ENCODE measurements at regions not wholly inside any gene's neighbourhood (a gene's known extent, or its start where the extent isn't known, plus 50 kb on each side); places are given as distances from the start of the nearest gene placed in this dataset.

DNA sequence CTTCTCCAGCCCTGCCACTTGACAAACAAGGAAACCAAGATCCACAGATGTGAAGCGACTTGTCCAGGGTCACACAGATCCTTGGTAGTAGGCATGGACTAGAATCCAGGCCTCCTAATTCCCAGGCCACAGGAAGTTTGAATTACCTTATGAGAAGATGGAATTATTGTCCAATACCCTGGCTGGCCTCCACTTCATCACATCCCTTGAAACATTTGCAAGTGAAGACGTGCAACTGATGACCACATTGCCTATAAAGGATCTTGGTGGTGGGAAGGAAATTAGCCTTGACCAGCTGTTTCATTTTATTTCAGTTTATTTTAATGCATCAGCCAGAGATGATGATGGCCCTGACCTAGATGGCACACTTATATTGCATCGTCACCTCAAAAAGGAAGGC lies 165.8 kb upstream of the CAMK1G start:
- Mint-ChIP-seq H3K9me3 (no peaks in the 10 kb centered on the region), H3K4me3 (no peak overlapping the region), H3K27ac (no peak overlapping the region), H3K36me3 (ENCODE audit: insufficient read depth in 2 of 2) (no peaks in the 10 kb centered on the region), H3K27me3 (ENCODE audit: low read depth) (peaks cover 21% of the 10 kb centered on the region), H3K4me1 (ENCODE audit: low read depth) (no peaks in the 10 kb centered on the region)
- ATAC-seq (replicated peaks in 1 of 2): no peak
- DNase-seq: no peak

GRCh38 chr1:209420276-209420675 lies 163.2 kb upstream of the CAMK1G start:
- Mint-ChIP-seq H3K27ac (no peak overlapping the region), H3K36me3 (ENCODE audit: insufficient read depth in 2 of 2) (no peaks in the 10 kb centered on the region), H3K27me3 (ENCODE audit: low read depth) (peaks cover 8% of the 10 kb centered on the region), H3K4me1 (ENCODE audit: low read depth) (no peaks in the 10 kb centered on the region), H3K9me3 (no peaks in the 10 kb centered on the region), H3K4me3 (no peak overlapping the region)
- ATAC-seq (replicated peaks in 1 of 2): no peak
- DNase-seq: no peak

GRCh38 chr1:209421186-209421585 lies 162.3 kb upstream of the CAMK1G start:
- H3K4me1 Mint-ChIP-seq (ENCODE audit: low read depth): peaks cover 6% of the 10 kb centered on the region
- DNase-seq (no peak), ATAC-seq (replicated peaks in 1 of 2) (no peak)
- H3K4me3 Mint-ChIP-seq: no peak overlapping the region
- no peak overlapping the region for H3K27ac Mint-ChIP-seq
- peaks cover 7% of the 10 kb centered on the region for H3K27me3 Mint-ChIP-seq (ENCODE audit: low read depth)
- no peaks in the 10 kb centered on the region for H3K9me3 Mint-ChIP-seq
- no peaks in the 10 kb centered on the region for H3K36me3 Mint-ChIP-seq (ENCODE audit: insufficient read depth in 2 of 2)

GRCh38 chr1:209421978-209422680 lies 161.4 kb upstream of the CAMK1G start:
- Mint-ChIP-seq H3K4me3 (no peak overlapping the region), H3K4me1 (ENCODE audit: low read depth) (peaks cover 6% of the 10 kb centered on the region), H3K36me3 (ENCODE audit: insufficient read depth in 2 of 2) (no peaks in the 10 kb centered on the region), H3K27ac (no peak overlapping the region), H3K9me3 (no peaks in the 10 kb centered on the region), H3K27me3 (ENCODE audit: low read depth) (peaks cover 7% of the 10 kb centered on the region)
- no peak for ATAC-seq (replicated peaks in 1 of 2)
- no peak for DNase-seq

- no peak overlapping the region for H3K27ac Mint-ChIP-seq
Measured at GRCh38 chr1:209425959-209426358, 157.6 kb upstream of the CAMK1G start.

DNA sequence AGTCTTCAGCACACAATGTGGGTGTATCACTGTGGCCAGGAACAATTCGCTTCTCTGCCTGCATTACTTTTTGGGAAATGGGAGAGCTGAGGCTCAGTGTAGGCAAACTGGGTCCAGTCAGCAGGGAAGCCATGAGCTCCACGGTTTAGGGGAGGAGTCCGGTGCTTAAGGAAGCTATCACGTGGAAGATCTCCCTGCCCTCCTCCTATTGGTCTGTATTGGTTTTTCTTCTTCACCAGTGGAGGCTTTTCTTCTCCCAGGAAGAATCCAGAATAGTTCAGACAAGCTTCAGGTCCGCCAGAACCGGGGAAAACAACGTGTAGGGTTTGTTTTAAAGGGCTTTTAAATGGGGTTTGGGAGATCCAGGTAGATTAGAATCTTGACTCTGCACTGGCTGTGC lies 156.2 kb upstream of the CAMK1G start:
- Mint-ChIP-seq H3K27me3 (ENCODE audit: low read depth) (peaks cover 15% of the 10 kb centered on the region), H3K4me3 (no peak overlapping the region), H3K9me3 (no peaks in the 10 kb centered on the region), H3K4me1 (ENCODE audit: low read depth) (peaks cover 6% of the 10 kb centered on the region), H3K27ac (no peak overlapping the region), H3K36me3 (ENCODE audit: insufficient read depth in 2 of 2) (no peaks in the 10 kb centered on the region)
- DNase-seq (no peak), ATAC-seq (replicated peaks in 1 of 2) (no peak)

More at GRCh38 chr1:209425959-209426358, 157.6 kb upstream of the CAMK1G start:
- peaks cover 16% of the 10 kb centered on the region for H3K27me3 Mint-ChIP-seq (ENCODE audit: low read depth)
- no peak overlapping the region for H3K4me3 Mint-ChIP-seq
- H3K36me3 Mint-ChIP-seq (ENCODE audit: insufficient read depth in 2 of 2): no peaks in the 10 kb centered on the region
- ATAC-seq (replicated peaks in 1 of 2) (no peak), DNase-seq (no peak)
- no peaks in the 10 kb centered on the region for H3K9me3 Mint-ChIP-seq
- H3K4me1 Mint-ChIP-seq (ENCODE audit: low read depth): peaks cover 6% of the 10 kb centered on the region

- Mint-ChIP-seq H3K4me1 (ENCODE audit: low read depth) (peaks cover 6% of the 10 kb centered on the region), H3K4me3 (no peak overlapping the region), H3K27ac (no peak overlapping the region), H3K36me3 (ENCODE audit: insufficient read depth in 2 of 2) (no peaks in the 10 kb centered on the region), H3K9me3 (no peaks in the 10 kb centered on the region), H3K27me3 (ENCODE audit: low read depth) (peaks cover 10% of the 10 kb centered on the region)
- DNase-seq (no peak), ATAC-seq (replicated peaks in 1 of 2) (no peak)
Measured at GRCh38 chr1:209427811-209428210, 155.7 kb upstream of the CAMK1G start.

DNA sequence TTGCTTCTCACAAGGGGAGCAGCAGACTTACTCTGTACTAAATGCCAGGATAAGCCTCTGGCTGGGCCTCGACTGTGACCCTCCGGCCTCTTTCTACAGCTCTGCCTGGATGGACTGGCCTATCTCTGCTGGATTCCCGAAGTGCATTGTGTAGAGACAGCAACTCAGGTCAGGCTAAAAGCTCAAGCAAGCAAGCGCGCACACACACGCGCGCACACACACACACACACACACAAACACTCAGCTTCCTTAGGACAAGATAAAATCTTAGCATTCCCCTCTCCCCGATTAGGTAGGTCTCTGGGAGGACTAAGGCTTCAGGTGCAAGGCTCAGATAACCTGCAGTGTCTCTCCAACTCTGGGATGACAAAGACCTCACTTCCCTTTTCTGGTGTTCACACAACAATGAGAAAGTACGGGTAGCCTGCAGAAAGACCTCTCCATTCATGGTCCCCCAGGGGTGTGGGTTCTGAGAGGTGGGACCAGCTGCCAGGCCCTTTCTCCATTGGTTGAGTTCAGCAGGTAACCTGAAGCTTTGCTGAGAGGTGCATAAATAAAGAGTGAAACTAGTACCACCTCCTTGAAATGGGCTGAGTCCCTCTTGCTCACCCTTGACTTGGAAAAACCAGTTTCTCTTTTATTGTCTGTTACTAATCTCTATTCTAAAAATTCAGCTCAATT lies 155.1 kb upstream of the CAMK1G start:
- DNase-seq (no peak), ATAC-seq (replicated peaks in 1 of 2) (no peak)
- peaks cover 6% of the 10 kb centered on the region for H3K4me1 Mint-ChIP-seq (ENCODE audit: low read depth)
- H3K27ac Mint-ChIP-seq: no peak overlapping the region
- no peaks in the 10 kb centered on the region for H3K36me3 Mint-ChIP-seq (ENCODE audit: insufficient read depth in 2 of 2)
- H3K27me3 Mint-ChIP-seq (ENCODE audit: low read depth): peaks cover 10% of the 10 kb centered on the region
- no peak overlapping the region for H3K4me3 Mint-ChIP-seq
- H3K9me3 Mint-ChIP-seq: no peaks in the 10 kb centered on the region

DNA sequence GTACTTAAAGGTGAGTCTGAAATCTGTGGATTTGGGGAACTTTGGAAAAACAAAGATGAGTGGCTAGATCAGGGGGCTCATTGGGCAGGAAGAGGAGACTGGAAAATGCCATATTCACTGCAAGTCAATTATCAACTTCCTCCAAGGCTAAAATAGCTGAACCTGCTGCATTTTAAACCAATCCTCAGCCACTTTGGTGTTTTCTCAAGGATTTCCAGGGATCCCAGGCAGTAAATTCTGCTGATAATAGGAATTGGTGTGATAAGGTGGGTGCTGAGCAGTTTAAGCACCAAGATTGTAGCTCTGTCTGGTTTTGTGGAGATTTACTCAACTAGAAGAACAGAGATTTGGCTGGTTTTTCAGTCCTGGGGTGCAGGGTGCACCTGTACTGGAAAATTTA lies 153.9 kb upstream of the CAMK1G start:
- no peak overlapping the region for H3K27ac Mint-ChIP-seq
- peaks cover 6% of the 10 kb centered on the region for H3K4me1 Mint-ChIP-seq (ENCODE audit: low read depth)
- no peak for DNase-seq
- no peaks in the 10 kb centered on the region for H3K36me3 Mint-ChIP-seq (ENCODE audit: insufficient read depth in 2 of 2)
- H3K27me3 Mint-ChIP-seq (ENCODE audit: low read depth): peaks cover 10% of the 10 kb centered on the region
- no peak for ATAC-seq (replicated peaks in 1 of 2)
- no peak overlapping the region for H3K4me3 Mint-ChIP-seq
- H3K9me3 Mint-ChIP-seq: no peaks in the 10 kb centered on the region

DNA sequence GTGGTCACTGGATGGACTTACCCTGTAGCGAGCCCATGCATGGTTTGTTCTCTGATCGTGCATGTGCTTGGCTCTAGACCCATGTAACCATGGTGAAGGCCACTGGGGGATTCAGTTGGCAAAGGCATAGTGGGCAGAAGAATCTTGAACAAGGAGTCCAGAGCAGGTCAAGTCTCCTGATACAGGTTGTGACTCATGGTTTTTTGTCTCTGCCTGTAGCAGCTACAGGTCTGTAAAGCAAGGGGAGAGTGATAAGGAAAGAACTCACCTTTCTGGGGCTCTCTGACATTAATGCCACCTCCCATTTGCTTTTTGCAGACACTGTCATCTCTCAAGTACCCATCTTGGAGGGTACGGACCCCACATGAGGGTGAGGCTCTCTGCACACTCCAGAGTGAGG lies 153.4 kb upstream of the CAMK1G start:
- Mint-ChIP-seq H3K36me3 (ENCODE audit: insufficient read depth in 2 of 2) (no peaks in the 10 kb centered on the region), H3K27ac (no peak overlapping the region), H3K27me3 (ENCODE audit: low read depth) (peaks cover 14% of the 10 kb centered on the region), H3K9me3 (no peaks in the 10 kb centered on the region), H3K4me1 (ENCODE audit: low read depth) (peaks cover 6% of the 10 kb centered on the region), H3K4me3 (no peak overlapping the region)
- no peak for DNase-seq
- no peak for ATAC-seq (replicated peaks in 1 of 2)

GRCh38 chr1:209430821-209431259 lies 152.7 kb upstream of the CAMK1G start:
- DNase-seq: no peak
- Mint-ChIP-seq H3K27ac (no peak overlapping the region), H3K4me3 (no peak overlapping the region), H3K27me3 (ENCODE audit: low read depth) (peaks cover 15% of the 10 kb centered on the region), H3K9me3 (no peaks in the 10 kb centered on the region), H3K4me1 (ENCODE audit: low read depth) (peaks cover 2% of the 10 kb centered on the region), H3K36me3 (ENCODE audit: insufficient read depth in 2 of 2) (no peaks in the 10 kb centered on the region)
- ATAC-seq (replicated peaks in 1 of 2): no peak

DNA sequence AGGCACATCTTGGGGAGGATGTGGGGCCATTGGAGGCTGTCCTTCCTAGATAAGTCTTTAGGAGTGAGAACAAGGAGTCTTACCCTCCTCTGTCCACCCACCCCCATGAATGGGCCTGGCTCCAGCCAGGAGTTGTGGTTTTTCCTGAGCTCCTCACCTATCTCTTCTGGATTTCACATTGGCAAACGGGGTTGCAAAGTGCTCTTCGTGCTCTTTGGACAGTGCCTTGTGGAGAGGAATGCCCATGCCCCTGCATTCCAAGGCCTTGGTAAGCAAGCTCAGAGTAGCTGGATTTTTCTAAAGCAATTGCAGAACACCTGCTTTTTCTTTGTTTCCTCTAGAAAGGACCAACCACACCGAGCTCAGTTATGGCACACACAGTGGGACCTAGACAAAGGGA lies 152.1 kb upstream of the CAMK1G start:
- no peak overlapping the region for H3K27ac Mint-ChIP-seq
- peaks cover 15% of the 10 kb centered on the region for H3K27me3 Mint-ChIP-seq (ENCODE audit: low read depth)
- no peak for ATAC-seq (replicated peaks in 1 of 2)

DNA sequence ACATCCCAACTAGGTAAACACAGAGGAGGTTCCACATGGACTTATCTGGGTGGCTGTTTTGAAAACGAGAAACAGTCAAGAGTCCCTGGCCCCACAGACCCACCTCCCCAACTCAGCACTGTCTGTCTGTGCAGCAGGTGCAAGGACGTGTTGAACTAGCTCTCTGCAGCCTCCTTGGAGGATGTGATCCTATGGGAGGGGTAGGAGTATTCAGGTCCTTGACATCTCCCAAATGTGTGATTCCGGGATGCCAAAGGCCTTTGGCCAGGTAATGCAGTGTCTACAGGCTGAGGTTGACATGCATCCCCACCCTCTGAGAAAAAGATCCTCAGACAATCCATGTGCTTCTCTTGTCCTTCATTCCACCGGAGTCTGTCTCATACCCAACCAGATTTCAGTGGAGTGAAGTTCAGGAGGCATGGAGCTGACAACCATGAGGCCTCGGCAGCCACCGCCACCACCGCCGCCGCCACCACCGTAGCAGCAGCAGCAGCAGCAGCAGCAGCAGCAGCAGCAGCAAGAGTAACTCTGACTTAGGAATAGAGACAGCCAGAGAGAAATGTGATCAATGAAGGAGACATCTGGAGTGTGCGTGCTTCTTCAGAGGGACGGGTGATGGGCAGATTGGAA lies 151.6 kb upstream of the CAMK1G start:
- DNase-seq: no peak
- no peak overlapping the region for H3K27ac Mint-ChIP-seq
- no peak for ATAC-seq (replicated peaks in 1 of 2)
- peaks cover 15% of the 10 kb centered on the region for H3K27me3 Mint-ChIP-seq (ENCODE audit: low read depth)
- H3K36me3 Mint-ChIP-seq (ENCODE audit: insufficient read depth in 2 of 2): no peaks in the 10 kb centered on the region
- no peak overlapping the region for H3K4me3 Mint-ChIP-seq
- no peaks in the 10 kb centered on the region for H3K4me1 Mint-ChIP-seq (ENCODE audit: low read depth)
- no peaks in the 10 kb centered on the region for H3K9me3 Mint-ChIP-seq

More for the DNA sequence above, 152.1 kb upstream of the CAMK1G start:
- H3K4me3 Mint-ChIP-seq: no peak overlapping the region
- H3K9me3 Mint-ChIP-seq: no peaks in the 10 kb centered on the region
- DNase-seq: no peak
- H3K36me3 Mint-ChIP-seq (ENCODE audit: insufficient read depth in 2 of 2): no peaks in the 10 kb centered on the region
- H3K4me1 Mint-ChIP-seq (ENCODE audit: low read depth): no peaks in the 10 kb centered on the region

Measured in activated T-cell treated with anti-CD3 and anti-CD28 coated beads, Interleukin-2, amount 50 U/mL, for 72 hours (primary cell).